PFSK-1 (cell line): ENCODE measurements at regions not wholly inside any gene's neighbourhood (a gene's known extent, or its start where the extent isn't known, plus 50 kb on each side); places are given as distances from the start of the nearest gene placed in this dataset.

Source experiments
- FOXP2 ChIP-seq: optimal IDR thresholded peaks from 2 replicates; pipeline ENCODE3; 2011; ENCODE audit warnings: borderline replicate concordance, control low read depth, inconsistent platforms; ENCODE audit not compliant: insufficient read depth; ENCODE audit errors: extremely low read length, extremely low read depth
- POLR2AphosphoS5 ChIP-seq: IDR thresholded peaks from 2 replicates; pipeline ENCODE4 v1.6.1; 2012; ENCODE audit warnings: low read depth, mild to moderate bottlenecking, control low read depth, low read length, moderate library complexity
- SIN3A ChIP-seq: IDR thresholded peaks from 2 replicates; pipeline ENCODE4 v1.6.1; 2012; ENCODE audit warnings: mild to moderate bottlenecking, low read length, moderate library complexity, borderline replicate concordance; ENCODE audit not compliant: insufficient read depth
- TAF1 ChIP-seq: IDR thresholded peaks from 2 replicates; pipeline ENCODE4 v1.6.1; 2012; ENCODE audit warnings: low read length, control low read depth, borderline replicate concordance; ENCODE audit not compliant: insufficient read depth
- TF ChIP-seq, protein P1 (sequence below), 2 experiments: IDR thresholded peaks; 2 replicates each; pipeline versions ENCODE4 v1.6.1 to v1.8.0; 2011 to 2012; ENCODE audit warnings: low read depth in 2 of 2, low read length in 2 of 2, control low read depth in 1 of 2, inconsistent platforms in 1 of 2, mild to moderate bottlenecking in 1 of 2, moderate library complexity in 1 of 2; ENCODE audit not compliant: insufficient read depth in 1 of 2

- TF ChIP-seq TAF1 (no peak), POLR2AphosphoS5 (no peak), SIN3A (no peak), FOXP2 (no peak)
- TF ChIP-seq, protein P1, sequence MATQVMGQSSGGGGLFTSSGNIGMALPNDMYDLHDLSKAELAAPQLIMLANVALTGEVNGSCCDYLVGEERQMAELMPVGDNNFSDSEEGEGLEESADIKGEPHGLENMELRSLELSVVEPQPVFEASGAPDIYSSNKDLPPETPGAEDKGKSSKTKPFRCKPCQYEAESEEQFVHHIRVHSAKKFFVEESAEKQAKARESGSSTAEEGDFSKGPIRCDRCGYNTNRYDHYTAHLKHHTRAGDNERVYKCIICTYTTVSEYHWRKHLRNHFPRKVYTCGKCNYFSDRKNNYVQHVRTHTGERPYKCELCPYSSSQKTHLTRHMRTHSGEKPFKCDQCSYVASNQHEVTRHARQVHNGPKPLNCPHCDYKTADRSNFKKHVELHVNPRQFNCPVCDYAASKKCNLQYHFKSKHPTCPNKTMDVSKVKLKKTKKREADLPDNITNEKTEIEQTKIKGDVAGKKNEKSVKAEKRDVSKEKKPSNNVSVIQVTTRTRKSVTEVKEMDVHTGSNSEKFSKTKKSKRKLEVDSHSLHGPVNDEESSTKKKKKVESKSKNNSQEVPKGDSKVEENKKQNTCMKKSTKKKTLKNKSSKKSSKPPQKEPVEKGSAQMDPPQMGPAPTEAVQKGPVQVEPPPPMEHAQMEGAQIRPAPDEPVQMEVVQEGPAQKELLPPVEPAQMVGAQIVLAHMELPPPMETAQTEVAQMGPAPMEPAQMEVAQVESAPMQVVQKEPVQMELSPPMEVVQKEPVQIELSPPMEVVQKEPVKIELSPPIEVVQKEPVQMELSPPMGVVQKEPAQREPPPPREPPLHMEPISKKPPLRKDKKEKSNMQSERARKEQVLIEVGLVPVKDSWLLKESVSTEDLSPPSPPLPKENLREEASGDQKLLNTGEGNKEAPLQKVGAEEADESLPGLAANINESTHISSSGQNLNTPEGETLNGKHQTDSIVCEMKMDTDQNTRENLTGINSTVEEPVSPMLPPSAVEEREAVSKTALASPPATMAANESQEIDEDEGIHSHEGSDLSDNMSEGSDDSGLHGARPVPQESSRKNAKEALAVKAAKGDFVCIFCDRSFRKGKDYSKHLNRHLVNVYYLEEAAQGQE (IDR thresholded peaks at IDR 0.05; ENCODE audit: insufficient read depth in 1 of 2, low read depth in 2 of 2, low read length in 2 of 2), result no peak
Observed at GRCh38 chr12:90757957-90758356, 197.0 kb downstream of the CCER1 start.
